Sigmoid colon (tissue), 6 donors: ENCODE measurements at regions not wholly inside any gene's neighbourhood (a gene's known extent, or its start where the extent isn't known, plus 50 kb on each side); places are given as distances from the start of the nearest gene placed in this dataset.

Experiments used
- DNase-seq: peaks from one replicate; pipeline ENCODE4 v3.0.0-alpha.2; 2019
- H3K27ac ChIP-seq, 4 donors: fragments of 200-600 bp; sonication (generic); one replicate each; pipeline ENCODE4 v1.5.1; 2016 to 2019; ENCODE audit warnings: mild to moderate bottlenecking in 1 of 4
- H3K27me3 ChIP-seq, 3 donors: fragments of 200-600 bp; sonication (generic); one replicate each; pipeline ENCODE4 v1.5.1; 2019; ENCODE audit warnings: mild to moderate bottlenecking in 1 of 3
- H3K36me3 ChIP-seq, 4 donors: fragments of 200-600 bp; sonication (generic); one replicate each; pipeline ENCODE4 v1.5.1; 2016 to 2019
- H3K4me1 ChIP-seq, 4 donors: fragments of 200-600 bp; sonication (generic); one replicate each; pipeline ENCODE4 v1.5.1; 2017 to 2019
- H3K4me3 ChIP-seq, 4 donors: fragments of 200-600 bp; sonication (generic); one replicate each; pipeline ENCODE4 v1.5.1; 2017 to 2019; ENCODE audit warnings: mild to moderate bottlenecking in 2 of 4, moderate library complexity in 1 of 4
- H3K9me3 ChIP-seq, 4 donors: fragments of 200-600 bp in 3 of 4; sonication (generic) in 3 of 4; one replicate each; pipeline versions ENCODE4 v1.5.1 to v1.6.1; 2013 to 2019
- EP300 ChIP-seq, 4 donors: sonication (generic); formaldehyde crosslinking; IDR thresholded peaks; one replicate each; pipeline ENCODE4 v1.6.1; 2017; ENCODE audit warnings: antibody characterized with exemption in 4 of 4
- POLR2A ChIP-seq, 2 donors: fragments of 450-650 bp; IDR thresholded peaks; one replicate each; pipeline ENCODE4 v1.6.1; 2016; ENCODE audit warnings: antibody characterized with exemption in 2 of 2, mild to moderate bottlenecking in 2 of 2, moderate library complexity in 2 of 2
- POLR2AphosphoS5 ChIP-seq, 4 donors: sonication (generic); formaldehyde crosslinking; IDR thresholded peaks; one replicate each; pipeline ENCODE4 v1.6.1; 2017; ENCODE audit warnings: antibody characterized with exemption in 4 of 4
- WGBS, 2 donors: extraction: QIAGEN DNeasy Blood & Tissue Kit; methylation state at CpG; one replicate each; pipeline ENCODE4 v1.1.7; 2013; 5-methylcytosine and 5-hydroxymethylcytosine counted together
- intact Hi-C: fragments of 100-400 bp; cut with DNase I; formaldehyde crosslinking; loops from one replicate; pipeline ENCODE4 v1.15.1; 2023
- TF ChIP-seq, protein P1 (sequence below), 4 experiments: fragments of 450-650 bp in 3 of 4; fragments of 200-600 bp in 1 of 4; IDR thresholded peaks; one replicate each; pipeline ENCODE4 v1.5.1; 2016 to 2019; ENCODE audit warnings: antibody characterized with exemption in 4 of 4, mild to moderate bottlenecking in 3 of 4, moderate library complexity in 2 of 4
- donor health status: healthy with polysubstance abuse.
- donor health status: healthy.

DNA sequence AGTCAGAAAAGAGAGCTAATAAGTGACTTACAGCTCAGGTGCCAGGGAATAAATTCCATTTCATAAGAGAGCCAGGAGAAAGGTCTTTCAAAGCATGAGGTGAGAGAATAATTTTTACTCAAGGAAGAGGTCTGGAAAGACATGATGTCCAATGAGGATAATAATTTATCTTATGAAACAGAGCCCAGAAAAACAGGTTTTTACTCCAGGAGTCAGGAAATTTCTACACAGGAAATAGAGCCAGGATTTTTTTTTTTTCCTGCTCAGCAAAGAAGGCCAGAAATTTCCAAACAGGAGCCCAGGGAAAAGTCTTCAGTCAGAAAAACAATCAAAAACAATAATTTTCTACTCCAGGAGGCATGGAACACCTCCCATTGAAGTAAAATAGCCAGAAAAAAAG is 1185.7 kb upstream of the TSPY4 start:
- H3K27ac ChIP-seq: no peak overlapping the region
- H3K36me3 ChIP-seq: no peaks in the 10 kb centered on the region
- H3K9me3 ChIP-seq: no peaks in the 10 kb centered on the region
- no peaks in the 10 kb centered on the region for H3K27me3 ChIP-seq
- DNase-seq: no peak
- TF ChIP-seq POLR2AphosphoS5 (IDR thresholded peaks at IDR 0.05) (no peak), POLR2A (IDR thresholded peaks at IDR 0.05) (no peak), EP300 (IDR thresholded peaks at IDR 0.05) (no peak)
- TF ChIP-seq, protein P1, sequence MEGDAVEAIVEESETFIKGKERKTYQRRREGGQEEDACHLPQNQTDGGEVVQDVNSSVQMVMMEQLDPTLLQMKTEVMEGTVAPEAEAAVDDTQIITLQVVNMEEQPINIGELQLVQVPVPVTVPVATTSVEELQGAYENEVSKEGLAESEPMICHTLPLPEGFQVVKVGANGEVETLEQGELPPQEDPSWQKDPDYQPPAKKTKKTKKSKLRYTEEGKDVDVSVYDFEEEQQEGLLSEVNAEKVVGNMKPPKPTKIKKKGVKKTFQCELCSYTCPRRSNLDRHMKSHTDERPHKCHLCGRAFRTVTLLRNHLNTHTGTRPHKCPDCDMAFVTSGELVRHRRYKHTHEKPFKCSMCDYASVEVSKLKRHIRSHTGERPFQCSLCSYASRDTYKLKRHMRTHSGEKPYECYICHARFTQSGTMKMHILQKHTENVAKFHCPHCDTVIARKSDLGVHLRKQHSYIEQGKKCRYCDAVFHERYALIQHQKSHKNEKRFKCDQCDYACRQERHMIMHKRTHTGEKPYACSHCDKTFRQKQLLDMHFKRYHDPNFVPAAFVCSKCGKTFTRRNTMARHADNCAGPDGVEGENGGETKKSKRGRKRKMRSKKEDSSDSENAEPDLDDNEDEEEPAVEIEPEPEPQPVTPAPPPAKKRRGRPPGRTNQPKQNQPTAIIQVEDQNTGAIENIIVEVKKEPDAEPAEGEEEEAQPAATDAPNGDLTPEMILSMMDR (IDR thresholded peaks at IDR 0.05): no peak
- intact Hi-C loops: no loop called here
- no peaks in the 10 kb centered on the region for H3K4me1 ChIP-seq
- H3K4me3 ChIP-seq: no peak overlapping the region

DNA sequence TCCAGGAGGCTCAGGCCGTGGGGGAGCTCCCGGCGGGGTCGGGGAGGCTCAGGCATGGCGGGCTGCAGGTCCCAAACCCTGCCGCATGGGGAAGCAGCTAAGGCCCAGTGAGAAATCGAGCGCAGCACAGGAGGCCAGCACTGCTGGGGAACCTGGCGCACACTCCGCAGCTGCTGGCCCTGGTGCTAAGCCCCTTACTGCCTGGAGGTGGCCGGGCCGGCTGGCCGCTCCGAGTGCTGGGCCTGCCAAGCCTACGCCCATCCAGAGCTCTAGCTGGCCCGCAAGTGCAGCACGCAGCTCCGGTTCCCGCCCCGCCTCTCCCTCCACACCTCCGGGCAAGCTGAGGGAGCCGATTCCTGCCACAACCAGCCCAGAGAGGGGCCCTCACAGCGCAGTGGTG is 1208.7 kb upstream of the TSPY4 start:
- H3K27me3 ChIP-seq: no peaks in the 10 kb centered on the region
- no peaks in the 10 kb centered on the region for H3K36me3 ChIP-seq
- H3K9me3 ChIP-seq: no peaks in the 10 kb centered on the region
- H3K4me1 ChIP-seq: no peaks in the 10 kb centered on the region
- 90 to 95% methylated on average over 23 of the region's 23 CpGs for WGBS, 2 donors
- H3K4me3 ChIP-seq: no peak overlapping the region
- TF ChIP-seq POLR2A (IDR thresholded peaks at IDR 0.05) (no peak), POLR2AphosphoS5 (IDR thresholded peaks at IDR 0.05) (no peak), EP300 (IDR thresholded peaks at IDR 0.05) (no peak)
- TF ChIP-seq, protein P1 (IDR thresholded peaks at IDR 0.05): no peak
- DNase-seq: no peak
- intact Hi-C loops: no loop called here
- H3K27ac ChIP-seq: no peak overlapping the region

DNA sequence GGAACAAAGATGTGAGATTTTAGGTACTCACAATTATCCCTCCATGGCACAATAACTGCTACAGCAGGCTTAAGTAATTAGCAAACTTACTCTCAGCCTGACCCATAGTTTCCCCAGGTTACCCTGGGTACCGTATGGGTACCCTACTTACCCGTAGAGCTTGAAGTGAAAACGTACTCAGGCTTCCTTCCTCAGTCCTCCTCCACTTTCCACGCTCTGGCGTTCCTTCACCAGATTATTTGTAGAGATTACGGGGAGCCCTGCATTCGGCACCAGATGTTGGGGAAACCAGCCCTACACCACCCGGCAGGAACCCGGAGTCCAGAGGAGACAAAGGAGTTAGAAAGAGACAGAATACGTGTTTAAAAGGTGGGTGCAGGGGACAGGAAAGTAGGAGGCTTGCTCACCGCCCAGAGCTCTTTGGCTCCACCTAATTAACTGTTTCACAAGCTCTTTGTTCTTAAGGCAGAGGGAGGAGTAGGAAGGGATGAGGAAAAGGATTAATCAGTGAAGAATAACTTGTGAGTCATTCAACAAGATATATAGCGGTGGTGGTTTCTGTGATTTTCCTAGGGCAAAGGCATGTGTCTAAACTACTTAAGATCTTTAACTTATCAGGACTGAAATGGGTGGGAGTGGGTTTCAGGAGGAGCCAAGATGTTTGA is 1211.2 kb upstream of the TSPY4 start:
- Histone ChIP-seq H3K4me3 (no peak overlapping the region), H3K27me3 (no peaks in the 10 kb centered on the region), H3K27ac (no peak overlapping the region), H3K9me3 (no peaks in the 10 kb centered on the region), H3K36me3 (no peaks in the 10 kb centered on the region), H3K4me1 (no peaks in the 10 kb centered on the region)
- no peak for TF ChIP-seq POLR2AphosphoS5 (IDR thresholded peaks at IDR 0.05)
- TF ChIP-seq, protein P1 (IDR thresholded peaks at IDR 0.05): no peak
- no peak for TF ChIP-seq EP300 (IDR thresholded peaks at IDR 0.05)
- TF ChIP-seq POLR2A (IDR thresholded peaks at IDR 0.05): no peak
- no peak for DNase-seq
- intact Hi-C loops: no loop called here
- 54 to 79% methylated on average over 12 of the region's 12 CpGs for WGBS, 2 donors

DNA sequence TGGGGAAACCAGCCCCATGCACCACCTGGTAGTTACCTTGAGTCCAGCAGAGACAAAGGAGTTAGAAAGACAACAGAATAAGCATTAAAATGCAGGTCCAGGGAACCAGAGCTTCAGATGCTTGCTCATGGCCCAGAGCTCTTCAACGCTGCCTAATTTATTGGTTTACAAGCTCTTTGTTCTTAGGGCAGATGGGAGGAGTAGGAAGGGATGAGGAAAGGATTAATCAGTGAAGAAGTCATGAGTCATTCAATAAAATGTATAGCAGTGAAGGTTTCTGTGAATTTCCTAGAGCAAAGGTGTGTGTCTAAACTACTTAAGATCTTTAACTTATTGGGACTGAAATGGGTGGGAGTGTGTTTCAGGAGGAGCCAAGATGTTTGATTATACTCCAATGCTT is 1210.3 kb upstream of the AMELY start:
- H3K27ac ChIP-seq: no peak overlapping the region
- intact Hi-C loops: no loop called here
- TF ChIP-seq POLR2A (IDR thresholded peaks at IDR 0.05) (no peak), POLR2AphosphoS5 (IDR thresholded peaks at IDR 0.05) (no peak), EP300 (IDR thresholded peaks at IDR 0.05) (no peak)
- TF ChIP-seq, protein P1 (IDR thresholded peaks at IDR 0.05): no peak
- H3K27me3 ChIP-seq: no peaks in the 10 kb centered on the region
- 14 to 62% methylated on average over 1 of the region's 1 CpG for WGBS, 2 donors
- H3K4me3 ChIP-seq: no peak overlapping the region
- H3K4me1 ChIP-seq: no peaks in the 10 kb centered on the region
- H3K36me3 ChIP-seq: no peaks in the 10 kb centered on the region
- no peaks in the 10 kb centered on the region for H3K9me3 ChIP-seq
- DNase-seq: no peak

DNA sequence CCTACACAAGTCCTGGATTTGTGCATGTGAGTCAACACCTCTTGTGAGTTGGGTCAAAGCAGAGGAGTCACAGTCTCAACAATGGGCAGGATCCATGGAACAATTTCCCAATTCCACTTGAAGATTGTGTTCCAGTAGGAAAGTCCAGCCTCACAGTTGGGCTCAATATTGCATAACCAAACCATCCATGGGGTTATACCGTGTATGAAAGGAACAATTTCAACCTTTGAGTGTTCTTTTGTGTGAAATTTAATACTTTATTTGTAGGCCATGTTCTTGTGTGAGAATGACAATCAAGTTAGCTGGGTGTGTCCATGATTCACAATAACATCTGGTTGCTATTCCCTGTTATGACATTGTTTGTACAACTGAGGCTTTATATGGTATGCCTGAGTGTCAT is 1182.9 kb upstream of the AMELY start:
- Histone ChIP-seq H3K27ac (no peak overlapping the region), H3K27me3 (no peaks in the 10 kb centered on the region), H3K4me1 (no peaks in the 10 kb centered on the region), H3K9me3 (no peaks in the 10 kb centered on the region), H3K4me3 (no peak overlapping the region), H3K36me3 (no peaks in the 10 kb centered on the region)
- 13 to 40% methylated on average over 1 of the region's 1 CpG for WGBS, 2 donors
- DNase-seq: no peak
- intact Hi-C loops: no loop called here
- TF ChIP-seq EP300 (IDR thresholded peaks at IDR 0.05) (no peak), POLR2A (IDR thresholded peaks at IDR 0.05) (no peak), POLR2AphosphoS5 (IDR thresholded peaks at IDR 0.05) (no peak)
- TF ChIP-seq, protein P1 (IDR thresholded peaks at IDR 0.05): no peak
